HG03064 (cell line): ENCODE measurements at regions not wholly inside any gene's neighbourhood (a gene's known extent, or its start where the extent isn't known, plus 50 kb on each side); places are given as distances from the start of the nearest gene placed in this dataset.

ENCODE experiments used
- ATAC-seq: cut with Tn5 transposase; IDR thresholded peaks from one replicate; pipeline ENCODE4 v1.9.1; 2021; ENCODE audit warnings: low read depth; ENCODE audit not compliant: unreplicated experiment

GRCh38 chr1:188317894-188318293 is 1489.1 kb downstream of the PLA2G4A start:
- no peak for ATAC-seq

GRCh38 chr1:188325211-188325610 is 1496.5 kb downstream of the PLA2G4A start:
- ATAC-seq: no peak

DNA sequence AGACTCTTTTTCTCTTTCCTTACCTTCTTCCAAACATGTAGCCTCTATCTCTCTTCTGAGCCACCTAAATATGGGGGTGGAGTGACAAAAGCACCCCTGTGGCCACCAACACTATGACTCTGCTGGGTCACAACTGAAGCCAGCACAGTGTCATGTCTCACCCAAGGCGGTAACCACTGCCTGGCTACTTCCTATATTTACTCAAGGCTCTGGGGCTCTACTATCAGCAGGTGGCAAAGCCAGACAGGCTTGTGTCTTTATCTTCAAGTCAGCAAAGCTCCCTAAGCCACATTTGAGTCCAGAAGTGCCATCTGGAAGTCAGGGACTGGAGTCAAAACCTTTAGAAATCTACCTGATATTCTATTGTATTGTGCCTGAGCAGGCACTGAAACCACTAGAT is 1515.2 kb downstream of the PLA2G4A start:
- no peak for ATAC-seq

DNA sequence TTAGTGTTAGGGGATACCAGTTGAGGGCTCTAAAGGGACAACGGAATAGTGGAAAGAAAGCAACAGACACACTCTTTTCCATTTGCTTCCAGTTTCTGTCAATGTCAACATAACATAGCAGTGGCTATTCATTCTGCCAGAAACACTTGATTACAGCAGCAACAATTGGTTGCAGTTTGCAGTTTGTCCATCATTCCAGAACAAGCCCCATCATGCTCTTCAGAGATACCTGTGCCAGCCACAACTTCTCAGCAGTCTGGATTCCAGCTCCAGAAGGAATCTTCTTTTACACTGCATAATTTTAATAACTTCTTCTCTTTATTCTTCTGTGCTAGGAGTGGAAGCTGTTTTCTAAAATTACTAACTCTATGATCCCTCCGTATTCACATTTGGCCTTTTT is 1521.4 kb downstream of the PLA2G4A start:
- ATAC-seq: no peak

DNA sequence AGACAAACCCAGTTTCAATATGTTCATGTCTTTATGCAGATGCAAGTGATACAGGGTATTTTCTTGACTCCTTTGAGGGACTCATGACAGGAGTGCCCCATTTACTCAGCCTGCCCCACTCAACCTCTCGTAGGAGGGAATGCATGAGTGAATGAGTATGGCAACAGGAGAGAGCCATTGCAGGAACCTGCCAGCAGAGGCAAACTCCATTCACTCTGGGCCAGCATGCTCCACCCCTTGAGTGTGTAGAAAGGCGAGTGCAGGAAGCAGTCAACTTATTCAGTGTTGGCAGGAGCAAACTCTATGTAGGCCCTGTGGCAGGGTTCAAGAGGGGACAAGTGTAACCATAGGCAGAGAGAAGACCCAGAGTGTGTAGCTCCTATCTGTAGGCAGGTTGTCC is 1526.3 kb downstream of the PLA2G4A start:
- no peak for ATAC-seq

DNA sequence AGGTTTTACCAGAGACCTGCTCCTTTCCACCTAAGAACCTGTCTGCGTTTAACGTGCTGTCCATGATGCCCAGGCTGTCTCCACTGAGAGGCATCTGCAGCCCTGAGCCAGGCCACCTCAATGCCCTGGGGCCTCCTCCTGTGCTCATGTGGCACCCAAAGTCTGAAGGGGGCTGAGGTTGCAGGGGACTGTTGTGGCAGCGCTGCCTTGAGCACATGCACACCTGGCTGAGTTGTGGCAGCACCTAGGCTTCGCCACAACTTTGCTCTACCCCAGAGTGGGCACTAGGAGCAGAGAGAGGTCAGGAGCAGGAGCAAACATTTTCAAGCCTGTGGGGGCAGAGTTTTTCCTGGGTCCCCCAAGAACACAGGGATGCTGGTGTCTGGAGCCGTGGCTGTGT is 1527.1 kb downstream of the PLA2G4A start:
- ATAC-seq: no peak

DNA sequence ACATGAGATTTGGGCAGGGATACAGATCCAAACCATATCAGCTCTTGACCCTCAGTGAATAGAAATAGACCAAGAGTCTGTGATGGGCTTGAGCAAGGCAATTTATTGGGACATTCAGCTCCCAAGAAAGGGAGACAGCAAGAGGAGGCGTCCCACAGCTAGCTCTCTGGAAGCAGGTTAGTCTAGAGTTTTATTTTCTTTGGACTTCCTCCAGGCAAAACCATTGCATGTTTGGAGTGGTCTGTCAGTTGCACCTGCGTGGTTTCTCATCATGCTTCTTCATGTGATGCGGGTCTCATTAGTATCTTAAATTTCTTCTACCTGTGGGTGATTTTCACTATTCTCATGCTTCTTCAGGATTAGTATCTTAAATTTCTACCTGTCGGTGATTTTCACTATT is 1530.6 kb downstream of the PLA2G4A start:
- no peak for ATAC-seq

DNA sequence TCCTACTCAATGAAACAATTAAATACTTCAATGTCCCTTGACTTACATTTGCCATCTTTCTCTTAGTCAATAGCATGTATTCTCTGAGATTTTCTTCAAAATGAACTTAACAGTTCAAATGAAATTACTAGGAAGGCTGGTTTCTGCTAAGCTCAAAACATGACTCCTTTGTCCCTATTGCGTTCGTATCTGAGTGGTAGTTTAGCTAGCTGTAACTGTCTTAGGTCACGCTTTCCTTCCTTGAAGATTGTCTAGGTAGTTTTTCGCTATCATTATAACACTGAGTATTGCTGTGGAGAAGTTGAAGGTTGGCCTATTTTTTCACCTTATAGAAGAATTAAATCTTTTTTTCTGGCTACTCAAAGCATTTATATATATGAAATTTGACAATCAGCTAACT is 1535.2 kb downstream of the PLA2G4A start:
- no peak for ATAC-seq

GRCh38 chr1:188364927-188365449 is 1536.2 kb downstream of the PLA2G4A start:
- ATAC-seq: no peak

DNA sequence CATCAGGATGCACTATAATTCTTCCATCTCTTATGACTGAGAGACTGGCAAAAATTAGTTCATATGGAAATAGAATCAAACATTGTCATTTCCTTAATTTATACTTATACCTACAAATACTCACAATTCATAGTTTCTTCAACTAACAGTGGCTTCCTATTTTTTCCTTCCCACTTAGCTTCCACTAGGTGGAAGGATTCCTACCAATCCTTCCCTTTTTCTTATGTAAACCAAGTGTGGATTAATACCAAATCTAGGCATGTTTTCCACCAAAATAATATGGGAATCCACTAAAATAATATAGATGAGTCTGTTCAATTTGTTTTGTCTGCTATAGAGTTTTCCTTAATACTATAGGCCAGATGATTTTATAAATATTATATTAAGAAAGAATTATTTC is 1537.1 kb downstream of the PLA2G4A start:
- ATAC-seq: no peak

DNA sequence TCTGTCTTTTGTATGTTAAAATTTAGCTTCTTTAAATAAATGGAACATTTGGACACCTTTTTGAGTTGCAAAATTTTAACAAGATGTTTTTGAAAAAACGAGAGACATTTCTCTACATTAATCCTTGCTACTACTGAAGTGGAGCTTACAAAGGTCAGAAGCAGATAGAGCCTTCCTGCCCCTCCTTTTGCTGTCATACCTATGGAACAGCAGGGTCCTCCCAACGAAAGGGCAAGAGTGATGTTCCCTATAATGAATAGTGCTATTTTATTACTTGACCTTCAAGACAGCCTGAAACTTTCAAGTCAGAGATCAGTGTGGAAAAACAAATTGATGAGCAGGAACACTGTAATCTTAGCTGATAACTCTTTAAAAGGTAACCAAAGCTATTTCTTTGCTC is 1538.9 kb downstream of the PLA2G4A start:
- no peak for ATAC-seq

DNA sequence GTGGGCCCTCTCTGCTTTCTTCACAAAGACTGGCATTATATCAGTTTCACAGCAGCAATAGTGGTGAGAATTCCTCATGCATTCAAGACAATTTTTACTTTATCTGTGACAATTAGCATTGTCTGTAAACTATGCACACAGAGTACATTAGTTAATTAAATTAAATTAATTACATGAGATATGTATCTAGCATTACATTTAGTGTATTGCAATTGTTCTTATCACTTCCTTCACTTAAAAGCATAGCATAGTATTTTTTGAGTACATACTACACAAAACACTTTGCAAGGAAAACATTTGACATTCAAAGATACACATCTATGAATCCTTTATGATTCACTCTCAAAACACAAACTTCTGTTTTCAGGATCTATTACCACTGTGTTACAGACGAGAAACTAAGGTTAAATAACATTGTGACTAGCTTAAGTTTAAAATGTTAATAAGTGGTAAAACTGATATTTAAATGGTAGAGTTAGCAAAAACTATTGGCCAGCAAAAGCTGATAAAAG is 1542.6 kb downstream of the PLA2G4A start:
- ATAC-seq: no peak

- ATAC-seq: no peak
These were observed 1544.1 kb downstream of the PLA2G4A start for GRCh38 chr1:188372821-188373220.

GRCh38 chr1:188382851-188383250 is 1554.1 kb downstream of the PLA2G4A start:
- no peak for ATAC-seq

- ATAC-seq: no peak
These were observed 1557.4 kb downstream of the PLA2G4A start for GRCh38 chr1:188386161-188386560.

- no peak for ATAC-seq
These were observed 1557.9 kb downstream of the PLA2G4A start for GRCh38 chr1:188386666-188387065.

DNA sequence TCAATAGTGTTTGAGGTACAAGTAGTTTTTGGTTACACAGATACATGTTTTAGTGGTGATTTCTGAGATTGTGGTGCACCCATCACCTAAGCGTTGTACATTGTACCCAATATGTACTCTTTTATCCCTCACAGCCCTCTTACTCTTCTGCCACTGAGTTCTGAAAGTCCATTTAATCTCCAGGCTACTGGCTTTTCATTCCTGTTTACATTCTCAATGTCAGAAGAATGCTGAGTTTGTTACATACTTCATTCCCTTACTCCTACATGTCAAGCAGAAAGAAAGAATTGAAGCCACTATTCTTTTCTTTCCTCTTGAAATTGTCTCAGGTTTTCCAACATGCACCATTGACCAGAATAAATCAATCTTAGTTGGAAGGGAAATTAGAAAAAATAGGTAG is 1565.9 kb downstream of the PLA2G4A start:
- ATAC-seq: no peak

- no peak for ATAC-seq
These were observed 1568.8 kb downstream of the PLA2G4A start for GRCh38 chr1:188397521-188397920.

- ATAC-seq: no peak
These were observed 1574.2 kb downstream of the PLA2G4A start for GRCh38 chr1:188402986-188403385.

- ATAC-seq: no peak
These were observed 1577.9 kb downstream of the PLA2G4A start for GRCh38 chr1:188406636-188407035.

DNA sequence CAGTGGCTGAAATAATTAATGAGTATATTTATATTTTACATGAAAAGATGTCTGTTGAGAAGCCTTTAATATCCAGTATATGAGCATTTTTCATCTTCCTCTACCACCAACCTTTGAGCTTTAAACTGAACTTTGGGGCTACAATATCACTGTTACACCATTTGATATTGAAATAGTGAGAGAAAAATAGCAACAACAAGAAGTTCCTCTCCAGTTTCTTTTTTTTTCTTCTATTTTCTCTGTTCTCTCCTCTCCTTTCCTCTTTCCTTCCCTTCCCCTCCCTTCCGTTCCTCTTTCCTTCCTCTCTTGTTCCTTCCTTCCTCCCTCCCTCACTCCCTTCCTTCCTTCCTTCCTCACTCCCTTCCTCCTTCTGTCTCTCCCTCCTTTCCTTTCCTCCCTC is 1591.4 kb downstream of the PLA2G4A start:
- ATAC-seq: no peak

GRCh38 chr1:188423073-188423472 is 1594.3 kb downstream of the PLA2G4A start:
- ATAC-seq: no peak

GRCh38 chr1:188424176-188424575 is 1595.4 kb downstream of the PLA2G4A start:
- no peak for ATAC-seq
